B cell (primary cell): ENCODE measurements at regions not wholly inside any gene's neighbourhood (a gene's known extent, or its start where the extent isn't known, plus 50 kb on each side); places are given as distances from the start of the nearest gene placed in this dataset.

Experiments used
- ATAC-seq: fragments of 200-7000 bp; cut with Tn5 transposase; one replicate; pipeline ENCODE4 v1.10.0; 2021; ENCODE audit warnings: low read depth, mild to moderate bottlenecking, moderate number of reproducible peaks, moderate library complexity
- CTCF ChIA-PET: fragments of 350-600 bp; sonication (Branson Sonifier 250); formaldehyde crosslinking; loops from one replicate; lab custom pipeline; 2021; ENCODE audit warnings: antibody characterized with exemption, inconsistent platforms; lab: Charles Lee
- POLR2A ChIA-PET: fragments of 350-600 bp; sonication (Branson Sonifier 250); formaldehyde crosslinking; loops from one replicate; lab custom pipeline; 2021; ENCODE audit warnings: antibody characterized with exemption; lab: Charles Lee
- DNase-seq: peaks from one replicate; pipeline ENCODE4 v3.0.0; 2013
- H2AFZ ChIP-seq: 2 replicates; pipeline ENCODE4 v1.6.1; 2012; ENCODE audit warnings: mild to moderate bottlenecking, low read depth, low read length; ENCODE audit not compliant: insufficient read depth, poor library complexity, severe bottlenecking
- H3K27ac ChIP-seq, 2 donors: 1 replicate in 1 of 2; 2 replicates in 1 of 2; pipeline ENCODE4 v1.5.1; 2012 to 2013; ENCODE audit warnings: low read length in 2 of 2, mild to moderate bottlenecking in 2 of 2, moderate library complexity in 1 of 2
- H3K27me3 ChIP-seq, 4 experiments: fragments of 200-600 bp in 1 of 4; sonication (generic) in 1 of 4; replicated peaks in 1 of 4; 1 replicate in 2 of 4; 2 replicates in 2 of 4; pipeline versions ENCODE4 v1.6.1 to v1.7.0; 2013 to 2016; ENCODE audit warnings: low read length in 3 of 4, mild to moderate bottlenecking in 2 of 4, mixed read lengths in 1 of 4, moderate library complexity in 1 of 4; ENCODE audit not compliant: insufficient read depth in 4 of 4, control insufficient read depth in 3 of 4; ENCODE audit errors: control extremely low read depth in 1 of 4
- H3K36me3 ChIP-seq, 2 experiments: replicated peaks in 1 of 2; 1 replicate in 1 of 2; 2 replicates in 1 of 2; pipeline versions ENCODE4 v1.6.1 to v1.7.1; 2013; ENCODE audit warnings: low read length in 1 of 2; ENCODE audit not compliant: insufficient read depth in 2 of 2, control insufficient read depth in 1 of 2; ENCODE audit errors: control extremely low read depth in 1 of 2, extremely low read depth in 1 of 2
- H3K4me1 ChIP-seq, 2 donors: fragments of 200-600 bp in 1 of 2; sonication (generic) in 1 of 2; 1 replicate in 1 of 2; 2 replicates in 1 of 2; pipeline versions ENCODE4 v1.5.1 to v1.6.1; 2013 to 2017; ENCODE audit warnings: low read length in 2 of 2; ENCODE audit not compliant: control insufficient read depth in 2 of 2, insufficient read depth in 2 of 2
- H3K4me2 ChIP-seq: replicated peaks from 2 replicates; pipeline ENCODE3; 2012; ENCODE audit warnings: mild to moderate bottlenecking, low read depth, low read length; ENCODE audit not compliant: poor library complexity, severe bottlenecking
- H3K4me3 ChIP-seq, 5 experiments: fragments of 200-600 bp in 1 of 5; sonication (generic) in 1 of 5; 1 replicate in 3 of 5; 2 replicates in 2 of 5; pipeline versions ENCODE4 v1.5.1 to v1.7.0; 2011 to 2016; ENCODE audit warnings: low read length in 4 of 5, mild to moderate bottlenecking in 4 of 5, low read depth in 2 of 5, control low read depth in 1 of 5, moderate library complexity in 1 of 5; ENCODE audit not compliant: insufficient read depth in 1 of 5; ENCODE audit errors: control extremely low read depth in 1 of 5, extremely low read depth in 1 of 5
- H3K79me2 ChIP-seq: fragments of 200-600 bp; sonication (generic); one replicate; pipeline ENCODE4 v1.6.0; 2016; ENCODE audit warnings: low read length; ENCODE audit not compliant: control insufficient read depth, insufficient read depth
- H3K9ac ChIP-seq: fragments of 200-600 bp; sonication (generic); 2 replicates; pipeline ENCODE4 v1.6.1; 2017; ENCODE audit warnings: mild to moderate bottlenecking, low read length, moderate library complexity
- H3K9me3 ChIP-seq, 3 donors: one replicate each; pipeline versions ENCODE4 v1.6.1 to v1.7.1; 2013; ENCODE audit warnings: low read length in 2 of 3; ENCODE audit not compliant: control insufficient read depth in 2 of 3, insufficient read depth in 1 of 3; ENCODE audit errors: control extremely low read depth in 1 of 3
- H4K20me1 ChIP-seq: 2 replicates; pipeline ENCODE4 v1.6.0; 2012; ENCODE audit warnings: mild to moderate bottlenecking, low read length; ENCODE audit not compliant: insufficient read depth, control insufficient read depth, poor library complexity, severe bottlenecking
- H3K27ac Mint-ChIP-seq: one replicate; pipeline ENCODE4 v1.8.0; 2021; ENCODE audit warnings: mixed read lengths
- H3K27me3 Mint-ChIP-seq: one replicate; pipeline ENCODE4 v1.8.0; 2021; ENCODE audit warnings: mixed read lengths
- H3K4me1 Mint-ChIP-seq: one replicate; pipeline ENCODE4 v1.8.0; 2021; ENCODE audit warnings: mixed read lengths
- H3K4me3 Mint-ChIP-seq: one replicate; pipeline ENCODE4 v1.8.0; 2021; ENCODE audit warnings: mixed read lengths
- H3K9me3 Mint-ChIP-seq: one replicate; pipeline ENCODE4 v1.8.0; 2022; ENCODE audit warnings: mixed read lengths; ENCODE audit not compliant: insufficient read depth
- CTCF ChIP-seq: fragments of 200-600 bp; IDR thresholded peaks from one replicate; pipeline ENCODE4 v1.8.0; 2022; ENCODE audit warnings: antibody characterized with exemption, mild to moderate bottlenecking
- EZH2 ChIP-seq: IDR thresholded peaks from 2 replicates; pipeline ENCODE4 v1.6.1; 2012; ENCODE audit warnings: borderline replicate concordance, low read depth, mild to moderate bottlenecking, moderate library complexity, low read length; ENCODE audit not compliant: insufficient read depth, poor library complexity, severe bottlenecking
- WGBS: methylation state at CpG from one replicate; pipeline ENCODE4 v1.1.5; 2013; ENCODE audit warnings: missing lambda C conversion rate; ENCODE audit not compliant: insufficient coverage; 5-methylcytosine and 5-hydroxymethylcytosine counted together
- intact Hi-C: fragments of 100-400 bp; cut with micrococcal nuclease; formaldehyde crosslinking; loops from one replicate; pipeline ENCODE4 v1.10.0; 2022

- Histone ChIP-seq H3K4me2 (no peak overlapping the region), H3K36me3 (no peaks in the 10 kb centered on the region), H3K4me3 (no peak overlapping the region), H4K20me1 (no peaks in the 10 kb centered on the region), H3K9me3 (peaks cover 0 to 16% (median 0%) of the 10 kb centered on the region in 3 donors), H3K4me1 (no peaks in the 10 kb centered on the region), H3K27ac (no peak overlapping the region), H3K9ac (no peak overlapping the region), H2AFZ (no peak overlapping the region), H3K27me3 (peaks cover 0 to 6% (median under 1%) of the 10 kb centered on the region in 4 experiments), H3K79me2 (no peaks in the 10 kb centered on the region)
- ChIA-PET CTCF (no interaction called here), POLR2A (no interaction called here)
- intact Hi-C loops: no loop called here
- Mint-ChIP-seq H3K4me1 (no peaks in the 10 kb centered on the region), H3K9me3 (no peaks in the 10 kb centered on the region), H3K27me3 (peaks cover 20% of the 10 kb centered on the region), H3K4me3 (no peak overlapping the region), H3K27ac (no peak overlapping the region)
- TF ChIP-seq CTCF (no peak), EZH2 (no peak)
- ATAC-seq (no peak), DNase-seq (no peak)
- WGBS: 45% methylated on average over 7 of the region's 12 CpGs
These were observed 282.5 kb upstream of the FOXF1 start for GRCh38 chr16:86227801-86228200.

- ATAC-seq (no peak), DNase-seq (no peak)
- H3K4me3 Mint-ChIP-seq: no peak overlapping the region
- ChIA-PET CTCF (no interaction called here), POLR2A (no interaction called here)
- Histone ChIP-seq H3K4me1 (no peaks in the 10 kb centered on the region), H3K9ac (no peak overlapping the region), H2AFZ (no peak overlapping the region), H3K36me3 (no peaks in the 10 kb centered on the region), H3K79me2 (no peaks in the 10 kb centered on the region), H4K20me1 (no peaks in the 10 kb centered on the region), H3K27ac (no peak overlapping the region), H3K4me2 (no peak overlapping the region), H3K9me3 (peaks cover 0 to 16% (median 0%) of the 10 kb centered on the region in 3 donors), H3K27me3 (peaks cover 0 to 6% (median under 1%) of the 10 kb centered on the region in 4 experiments), H3K4me3 (no peak overlapping the region)
- TF ChIP-seq CTCF (no peak), EZH2 (no peak)
- no peaks in the 10 kb centered on the region for H3K9me3 Mint-ChIP-seq
- peaks cover 18% of the 10 kb centered on the region for H3K27me3 Mint-ChIP-seq
- intact Hi-C loops: no loop called here
- H3K27ac Mint-ChIP-seq: no peak overlapping the region
- no CpG with 5 or more reads among the region's 4 CpGs for WGBS
- no peaks in the 10 kb centered on the region for H3K4me1 Mint-ChIP-seq
These were observed 281.6 kb upstream of the FOXF1 start for GRCh38 chr16:86228713-86229112.
